T-cell (primary cell): ENCODE measurements at regions not wholly inside any gene's neighbourhood (a gene's known extent, or its start where the extent isn't known, plus 50 kb on each side); places are given as distances from the start of the nearest gene placed in this dataset.
A peak's percentile ranks its signal among the peaks of the same experiment; 100 is the strongest.

Experiments used
- ATAC-seq, 4 experiments: fragments of 200-7000 bp in 3 of 4; fragments of 150-1000 bp in 1 of 4; cut with Tn5 transposase; replicated peaks in 1 of 4; 1 replicate in 3 of 4; 2 replicates in 1 of 4; pipeline ENCODE4 v1.10.0; 2021; ENCODE audit warnings: moderate library complexity in 3 of 4, mild to moderate bottlenecking in 2 of 4, moderate number of reproducible peaks in 1 of 4
- CTCF ChIA-PET, 2 donors: fragments of 300-600 bp; sonication (Branson Sonifier 250); formaldehyde crosslinking; loops; one replicate each; lab custom pipeline; 2022; ENCODE audit warnings: antibody characterized with exemption in 2 of 2; lab: Charles Lee
- POLR2A ChIA-PET, 2 donors: fragments of 300-600 bp; sonication (Branson Sonifier 250); formaldehyde crosslinking; loops; one replicate each; lab custom pipeline; 2022; ENCODE audit warnings: antibody characterized with exemption in 2 of 2; lab: Charles Lee
- DNase-seq, 35 experiments: peaks; one replicate each; pipeline versions ENCODE4 v3.0.0 to v3.0.0-alpha.2; 2013 to 2023
- H3K27ac ChIP-seq: one replicate; pipeline ENCODE4 v1.5.1; 2013; ENCODE audit warnings: low read length
- H3K27me3 ChIP-seq, 2 experiments: replicated peaks in 1 of 2; 1 replicate in 1 of 2; 2 replicates in 1 of 2; pipeline versions ENCODE4 v1.6.1 to v1.7.0; 2013; ENCODE audit warnings: low read length in 1 of 2, mixed read lengths in 1 of 2; ENCODE audit not compliant: control insufficient read depth in 2 of 2, insufficient read depth in 2 of 2; ENCODE audit errors: extremely low read depth in 1 of 2
- H3K36me3 ChIP-seq, 2 donors: 1 replicate in 1 of 2; 2 replicates in 1 of 2; pipeline versions ENCODE4 v1.6.1 to v1.7.0; 2013; ENCODE audit warnings: low read length in 1 of 2; ENCODE audit not compliant: control insufficient read depth in 2 of 2, insufficient read depth in 1 of 2; ENCODE audit errors: extremely low read depth in 1 of 2
- H3K4me1 ChIP-seq, 2 experiments: 1 replicate in 1 of 2; 2 replicates in 1 of 2; pipeline versions ENCODE4 v1.6.1 to v1.7.0; 2013; ENCODE audit warnings: low read length in 2 of 2, mixed read lengths in 1 of 2; ENCODE audit not compliant: insufficient read depth in 2 of 2, control insufficient read depth in 1 of 2; ENCODE audit errors: extremely low read depth in 1 of 2
- H3K4me3 ChIP-seq, 2 donors: 1 replicate in 1 of 2; 2 replicates in 1 of 2; pipeline versions ENCODE4 v1.5.1 to v1.7.0; 2013; ENCODE audit warnings: mild to moderate bottlenecking in 2 of 2, low read length in 1 of 2, moderate library complexity in 1 of 2; ENCODE audit not compliant: control insufficient read depth in 1 of 2; ENCODE audit errors: extremely low read depth in 1 of 2
- H3K9me3 ChIP-seq: 2 replicates; pipeline ENCODE4 v1.7.0; 2013
- H3K27ac Mint-ChIP-seq, 2 donors: one replicate each; pipeline ENCODE4 v1.8.0; 2020 to 2021; ENCODE audit warnings: mild to moderate bottlenecking in 2 of 2, mixed read lengths in 2 of 2
- H3K27me3 Mint-ChIP-seq, 2 donors: one replicate each; pipeline ENCODE4 v1.8.0; 2021 to 2022; ENCODE audit warnings: mixed read lengths in 2 of 2
- H3K36me3 Mint-ChIP-seq: one replicate; pipeline ENCODE4 v1.8.0; 2021; ENCODE audit warnings: mixed read lengths
- H3K4me1 Mint-ChIP-seq, 3 donors: one replicate each; pipeline ENCODE4 v1.8.0; 2020 to 2022; ENCODE audit warnings: mixed read lengths in 3 of 3, mild to moderate bottlenecking in 1 of 3
- H3K4me3 Mint-ChIP-seq, 3 donors: one replicate each; pipeline ENCODE4 v1.8.0; 2020 to 2022; ENCODE audit warnings: mild to moderate bottlenecking in 3 of 3, mixed read lengths in 3 of 3, moderate library complexity in 3 of 3
- H3K9me3 Mint-ChIP-seq, 3 donors: one replicate each; pipeline ENCODE4 v1.8.0; 2020 to 2022; ENCODE audit warnings: mixed read lengths in 3 of 3
- WGBS: methylation state at CpG from one replicate; pipeline ENCODE4 v1.1.5; 2013; ENCODE audit warnings: missing lambda C conversion rate; ENCODE audit not compliant: insufficient coverage; 5-methylcytosine and 5-hydroxymethylcytosine counted together

DNA sequence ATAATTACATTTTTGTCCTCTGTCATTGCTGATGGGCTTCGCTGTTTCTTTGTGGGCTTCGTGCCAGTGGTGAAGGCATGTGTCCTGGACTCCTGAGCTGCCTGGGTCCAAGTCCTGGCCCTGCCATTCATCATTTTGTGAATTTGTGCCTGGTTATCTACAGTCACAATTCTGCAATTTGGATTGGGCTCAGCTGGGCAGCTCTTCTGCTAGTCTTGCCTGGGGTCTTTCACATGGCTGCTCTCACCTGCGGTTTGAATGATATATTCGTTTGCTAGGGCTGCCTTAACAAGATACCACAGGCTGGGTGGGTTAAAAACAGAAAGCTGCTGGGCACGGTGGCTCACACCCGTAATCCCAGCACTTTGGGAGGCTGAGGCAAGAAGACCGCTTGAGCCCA, 192.7 kb upstream of the IER5L start:
- H3K27me3 Mint-ChIP-seq, result no peaks in the 10 kb centered on the region
- H3K9me3 Mint-ChIP-seq, result peaks cover 0 to 5% (median 0%) of the 10 kb centered on the region in 3 donors
- CTCF ChIA-PET, result interaction anchor here in 1 of 2 donors (0.6 kb wide), 1 partner anchor 253 kb away, joined by 5 read pairs; no protein-coding TSS in a partner anchor
- no peak overlapping the region for H3K4me3 ChIP-seq
- H3K4me3 Mint-ChIP-seq, result no peak overlapping the region
- DNase-seq, result no peak
- no peaks in the 10 kb centered on the region for H3K36me3 ChIP-seq
- H3K4me1 ChIP-seq, result no peaks in the 10 kb centered on the region
- POLR2A ChIA-PET, result no interaction called here
- H3K27me3 ChIP-seq, result no peaks in the 10 kb centered on the region
- no peak overlapping the region for H3K27ac ChIP-seq
- no peaks in the 10 kb centered on the region for H3K4me1 Mint-ChIP-seq
- 93% methylated on average over 6 of the region's 7 CpGs for WGBS
- no peaks in the 10 kb centered on the region for H3K36me3 Mint-ChIP-seq
- H3K9me3 ChIP-seq, result no peaks in the 10 kb centered on the region
- ATAC-seq, result no peak
- H3K27ac Mint-ChIP-seq, result no peak overlapping the region

DNA sequence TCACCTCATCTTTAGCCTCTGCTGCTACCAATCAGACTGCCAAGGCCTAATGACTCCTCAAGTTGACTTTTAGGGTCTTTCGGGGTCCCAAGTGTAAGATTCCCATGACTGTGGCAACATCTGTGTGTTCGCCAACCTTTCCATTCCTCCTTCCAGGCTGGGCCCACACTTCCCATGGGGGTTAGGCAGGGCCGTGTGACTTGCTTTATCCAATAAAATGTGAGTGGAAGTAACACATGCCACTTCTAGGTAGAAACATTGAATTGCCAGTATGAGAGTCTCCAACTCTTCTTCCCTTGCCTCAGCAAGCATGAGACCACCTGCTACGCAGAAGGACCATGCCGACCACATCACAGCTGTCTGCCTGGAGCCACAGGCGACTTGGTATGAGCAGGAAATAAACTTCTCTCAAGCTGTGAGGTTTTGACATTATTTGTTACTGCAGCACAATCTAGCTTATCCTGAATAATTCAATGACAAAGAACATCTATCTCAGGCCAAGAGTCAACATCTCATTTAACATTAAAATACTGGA, 190.4 kb upstream of the IER5L start:
- POLR2A ChIA-PET, result no interaction called here
- H3K4me1 Mint-ChIP-seq, result no peaks in the 10 kb centered on the region
- H3K9me3 Mint-ChIP-seq, result peaks cover 0 to 5% (median 0%) of the 10 kb centered on the region in 3 donors
- ATAC-seq (no peak), DNase-seq (no peak)
- no peak overlapping the region for H3K4me3 Mint-ChIP-seq
- H3K4me3 ChIP-seq, result no peak overlapping the region
- no peaks in the 10 kb centered on the region for H3K9me3 ChIP-seq
- CTCF ChIA-PET, result no interaction called here
- peak overlapping the region in 1 of 2 donors; percentile 38 for H3K27ac Mint-ChIP-seq
- no peaks in the 10 kb centered on the region for H3K4me1 ChIP-seq
- 42% methylated on average over 4 of the region's 6 CpGs for WGBS
- no peaks in the 10 kb centered on the region for H3K36me3 ChIP-seq
- H3K27me3 ChIP-seq, result peaks cover 0 to 3% of the 10 kb centered on the region in 2 experiments
- no peaks in the 10 kb centered on the region for H3K36me3 Mint-ChIP-seq
- H3K27ac ChIP-seq, result no peak overlapping the region
- H3K27me3 Mint-ChIP-seq, result peaks cover 0 to 2% of the 10 kb centered on the region in 2 donors

DNA sequence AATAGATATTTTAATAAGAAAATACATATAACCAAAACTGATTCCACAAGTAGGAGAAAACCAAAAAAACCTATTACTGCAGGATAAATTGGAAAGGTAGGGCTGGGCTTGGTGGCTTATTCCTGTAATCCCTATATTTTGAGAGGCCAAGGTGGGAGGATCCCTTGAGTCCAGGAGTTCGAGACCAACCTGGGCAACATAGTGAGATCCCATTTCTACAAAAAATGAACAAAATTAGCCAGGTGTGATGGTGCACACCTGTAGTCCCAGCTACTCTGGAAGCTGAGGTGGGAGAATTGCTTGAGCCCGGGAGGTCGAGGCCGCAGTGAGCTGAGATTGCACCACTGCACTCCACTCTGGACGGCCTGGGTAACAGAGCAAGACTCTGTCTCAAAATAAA, 189.2 kb upstream of the IER5L start:
- Mint-ChIP-seq H3K36me3 (no peaks in the 10 kb centered on the region), H3K27ac (no peak overlapping the region), H3K27me3 (peaks cover 0 to 6% of the 10 kb centered on the region in 2 donors), H3K4me3 (no peak overlapping the region), H3K4me1 (no peaks in the 10 kb centered on the region), H3K9me3 (peaks cover 0 to 5% (median 0%) of the 10 kb centered on the region in 3 donors)
- 93% methylated on average over 3 of the region's 5 CpGs for WGBS
- ChIA-PET POLR2A (no interaction called here), CTCF (no interaction called here)
- ATAC-seq (no peak), DNase-seq (no peak)
- Histone ChIP-seq H3K27me3 (peaks cover 0 to 5% of the 10 kb centered on the region in 2 experiments), H3K4me1 (no peaks in the 10 kb centered on the region), H3K36me3 (no peaks in the 10 kb centered on the region), H3K9me3 (no peaks in the 10 kb centered on the region), H3K27ac (no peak overlapping the region), H3K4me3 (no peak overlapping the region)

DNA sequence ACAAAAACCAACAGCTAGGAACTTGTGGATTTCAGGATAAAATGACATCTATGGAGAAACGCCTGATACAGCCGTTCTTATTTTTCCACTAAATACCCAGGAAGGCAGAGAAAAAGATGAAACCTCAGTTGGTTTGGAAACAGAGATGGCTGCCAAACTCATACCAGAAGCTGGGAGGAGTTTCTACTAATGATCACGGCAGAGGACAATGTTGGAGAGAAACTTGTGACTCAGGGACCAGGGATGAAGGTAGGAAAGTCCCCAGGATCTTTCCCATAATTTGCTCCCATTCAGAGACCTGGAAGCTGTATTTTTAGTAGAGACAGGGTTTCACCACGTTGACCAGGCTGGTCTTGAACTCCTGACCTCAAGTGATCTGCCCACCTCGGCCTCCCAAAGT, 187.1 kb upstream of the IER5L start:
- 82% methylated on average over 2 of the region's 5 CpGs for WGBS
- H3K4me1 Mint-ChIP-seq, result peaks cover 0 to 2% (median 0%) of the 10 kb centered on the region in 3 donors
- POLR2A ChIA-PET, result interaction anchor here in 1 of 2 donors (0.6 kb wide), 1 partner anchor 15 kb away, joined by 3 read pairs; no protein-coding TSS in a partner anchor

DNA sequence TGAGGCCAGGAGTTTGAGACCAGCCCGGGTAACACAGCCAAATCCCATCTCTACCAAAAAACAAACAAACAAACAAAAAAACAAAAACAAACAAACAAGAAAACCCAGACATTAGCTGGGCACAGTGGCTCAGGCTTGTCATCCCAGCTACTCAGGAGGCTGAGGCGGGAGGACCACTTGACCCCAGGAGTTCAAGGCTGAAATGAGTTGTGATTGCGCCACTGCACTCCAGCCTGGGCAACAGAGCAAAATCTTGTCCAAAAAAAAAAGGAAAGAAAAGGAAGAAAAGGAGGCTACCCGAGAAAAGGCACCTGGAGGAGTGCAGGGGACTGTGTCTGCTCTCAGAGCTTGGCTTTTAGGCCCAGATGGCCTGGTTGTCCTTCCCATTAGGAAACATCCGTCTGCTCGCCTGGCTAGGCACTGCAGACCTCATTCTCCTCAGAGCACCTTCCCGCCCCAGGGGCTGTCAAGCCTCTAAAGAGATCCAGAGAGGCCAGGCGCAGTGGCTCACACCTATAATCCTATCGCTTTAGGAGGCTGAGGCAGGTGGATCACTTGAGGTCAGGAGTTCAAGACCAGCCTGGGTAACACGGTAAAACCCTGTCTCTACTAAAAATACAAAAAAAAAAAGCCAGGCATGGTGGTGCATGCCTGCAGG, 185.3 kb upstream of the IER5L start:
- Mint-ChIP-seq H3K27me3 (peaks cover 0 to 13% of the 10 kb centered on the region in 2 donors), H3K27ac (no peak overlapping the region), H3K4me1 (peaks cover 0 to 2% (median 0%) of the 10 kb centered on the region in 3 donors), H3K4me3 (no peak overlapping the region), H3K36me3 (no peaks in the 10 kb centered on the region), H3K9me3 (no peaks in the 10 kb centered on the region)
- H3K27me3 ChIP-seq, result peaks cover 0 to 18% of the 10 kb centered on the region in 2 experiments
- no peak overlapping the region for H3K4me3 ChIP-seq
- ChIA-PET CTCF (no interaction called here), POLR2A (no interaction called here)
- no peaks in the 10 kb centered on the region for H3K9me3 ChIP-seq
- no peaks in the 10 kb centered on the region for H3K4me1 ChIP-seq
- ATAC-seq, result no peak
- no peak overlapping the region for H3K27ac ChIP-seq
- DNase-seq, result no peak
- 93% methylated on average over 4 of the region's 10 CpGs for WGBS
- no peaks in the 10 kb centered on the region for H3K36me3 ChIP-seq

More for the DNA sequence above, 187.1 kb upstream of the IER5L start:
- DNase-seq (no peak), ATAC-seq (no peak)
- H3K4me3 Mint-ChIP-seq, result no peak overlapping the region
- Histone ChIP-seq H3K27me3 (peaks cover 0 to 10% of the 10 kb centered on the region in 2 experiments), H3K9me3 (no peaks in the 10 kb centered on the region), H3K36me3 (no peaks in the 10 kb centered on the region), H3K4me1 (no peaks in the 10 kb centered on the region), H3K27ac (no peak overlapping the region), H3K4me3 (no peak overlapping the region)
- H3K27ac Mint-ChIP-seq, result no peak overlapping the region
- no peaks in the 10 kb centered on the region for H3K36me3 Mint-ChIP-seq
- H3K9me3 Mint-ChIP-seq, result peaks cover 0 to 5% (median 0%) of the 10 kb centered on the region in 3 donors
- H3K27me3 Mint-ChIP-seq, result peaks cover 0 to 8% of the 10 kb centered on the region in 2 donors
- CTCF ChIA-PET, result no interaction called here

DNA sequence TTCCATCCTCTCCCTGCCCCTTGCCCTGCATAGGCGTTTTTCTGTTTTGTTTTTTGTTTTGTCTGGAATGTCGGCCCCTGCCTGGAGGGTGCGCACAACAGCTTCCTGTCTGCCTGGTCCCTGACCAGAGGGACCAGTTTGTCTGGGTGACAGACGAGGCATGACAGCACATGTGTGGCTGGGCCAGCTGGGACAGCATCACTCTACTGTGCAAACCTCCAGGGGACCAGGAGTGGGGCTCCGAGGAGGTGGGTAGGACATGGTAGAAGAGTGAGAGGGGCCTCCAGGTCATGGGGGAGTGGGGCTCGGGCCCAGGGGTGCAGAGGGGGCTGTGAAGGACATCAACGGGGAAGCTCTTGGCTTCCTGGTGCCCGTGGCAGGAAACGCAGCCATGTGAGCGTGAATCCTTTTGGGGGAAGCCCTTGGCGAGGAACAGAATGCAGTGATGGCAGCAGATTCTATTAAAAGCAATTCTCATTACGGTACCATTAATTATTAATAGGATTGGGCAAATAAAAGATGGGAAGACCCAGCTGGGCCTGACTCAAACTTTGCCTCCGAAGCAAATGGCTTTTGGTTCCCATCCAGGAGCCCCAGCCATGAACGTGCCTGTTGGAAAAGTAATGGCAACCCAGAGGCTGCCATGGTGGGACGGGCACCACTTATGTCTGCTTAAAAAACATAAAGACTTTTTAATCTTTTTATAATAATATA, 184.4 kb upstream of the IER5L start:
- H3K4me1 ChIP-seq, result no peaks in the 10 kb centered on the region
- Mint-ChIP-seq H3K27ac (no peak overlapping the region), H3K4me3 (no peak overlapping the region), H3K4me1 (peaks cover 0 to 2% (median 0%) of the 10 kb centered on the region in 3 donors), H3K36me3 (no peaks in the 10 kb centered on the region), H3K27me3 (peaks cover 0 to 13% of the 10 kb centered on the region in 2 donors), H3K9me3 (no peaks in the 10 kb centered on the region)
- H3K9me3 ChIP-seq, result no peaks in the 10 kb centered on the region
- no peak overlapping the region for H3K27ac ChIP-seq
- H3K4me3 ChIP-seq, result no peak overlapping the region
- peaks cover 0 to 18% of the 10 kb centered on the region in 2 experiments for H3K27me3 ChIP-seq
- 74% methylated on average over 9 of the region's 15 CpGs for WGBS
- CTCF ChIA-PET, result no interaction called here
- POLR2A ChIA-PET, result no interaction called here
- ATAC-seq (no peak), DNase-seq (no peak)
- H3K36me3 ChIP-seq, result no peaks in the 10 kb centered on the region
